GM12874 (cell line): ENCODE measurements at regions not wholly inside any gene's neighbourhood (a gene's known extent, or its start where the extent isn't known, plus 50 kb on each side); places are given as distances from the start of the nearest gene placed in this dataset.

Experiments
- TF ChIP-seq, protein P1 (sequence below): IDR thresholded peaks from 2 replicates; pipeline ENCODE4 v1.5.1; 2011; ENCODE audit warnings: low read depth, mild to moderate bottlenecking, control low read depth, low read length, moderate library complexity; ENCODE audit not compliant: insufficient read depth

DNA sequence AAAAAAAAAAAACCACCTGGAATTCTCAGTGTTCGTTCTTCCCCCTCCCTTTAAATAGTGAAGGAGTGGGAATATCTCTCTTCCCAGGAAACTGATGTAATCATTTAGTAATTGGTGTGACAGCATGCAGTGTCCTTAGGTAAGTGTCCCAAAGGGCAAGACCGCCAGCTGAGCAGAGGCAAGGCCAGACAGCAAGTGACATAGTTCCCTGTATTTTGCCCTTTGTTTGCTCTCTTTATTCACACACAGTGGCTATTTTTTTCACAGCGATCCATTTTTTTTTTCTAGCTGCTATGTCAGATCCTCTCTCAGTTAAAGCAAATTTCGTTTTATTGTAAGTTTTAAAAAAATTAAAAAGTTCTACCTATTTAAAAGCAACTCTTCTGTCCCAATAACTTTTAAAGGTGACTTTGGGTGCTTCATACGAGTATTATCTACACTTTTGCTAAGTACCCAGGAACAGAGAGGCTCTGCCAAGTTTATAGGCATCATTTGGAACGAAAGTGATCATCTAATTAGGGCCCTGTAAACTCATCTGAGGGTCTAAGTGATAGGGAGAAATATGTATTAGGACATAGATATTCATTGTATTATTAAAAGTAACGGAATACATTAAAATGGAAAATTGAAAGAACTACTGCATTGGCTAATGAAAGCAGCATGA is 98.2 kb upstream of the ALDH1A1 start:
- TF ChIP-seq, protein P1, sequence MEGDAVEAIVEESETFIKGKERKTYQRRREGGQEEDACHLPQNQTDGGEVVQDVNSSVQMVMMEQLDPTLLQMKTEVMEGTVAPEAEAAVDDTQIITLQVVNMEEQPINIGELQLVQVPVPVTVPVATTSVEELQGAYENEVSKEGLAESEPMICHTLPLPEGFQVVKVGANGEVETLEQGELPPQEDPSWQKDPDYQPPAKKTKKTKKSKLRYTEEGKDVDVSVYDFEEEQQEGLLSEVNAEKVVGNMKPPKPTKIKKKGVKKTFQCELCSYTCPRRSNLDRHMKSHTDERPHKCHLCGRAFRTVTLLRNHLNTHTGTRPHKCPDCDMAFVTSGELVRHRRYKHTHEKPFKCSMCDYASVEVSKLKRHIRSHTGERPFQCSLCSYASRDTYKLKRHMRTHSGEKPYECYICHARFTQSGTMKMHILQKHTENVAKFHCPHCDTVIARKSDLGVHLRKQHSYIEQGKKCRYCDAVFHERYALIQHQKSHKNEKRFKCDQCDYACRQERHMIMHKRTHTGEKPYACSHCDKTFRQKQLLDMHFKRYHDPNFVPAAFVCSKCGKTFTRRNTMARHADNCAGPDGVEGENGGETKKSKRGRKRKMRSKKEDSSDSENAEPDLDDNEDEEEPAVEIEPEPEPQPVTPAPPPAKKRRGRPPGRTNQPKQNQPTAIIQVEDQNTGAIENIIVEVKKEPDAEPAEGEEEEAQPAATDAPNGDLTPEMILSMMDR, result no peak

DNA sequence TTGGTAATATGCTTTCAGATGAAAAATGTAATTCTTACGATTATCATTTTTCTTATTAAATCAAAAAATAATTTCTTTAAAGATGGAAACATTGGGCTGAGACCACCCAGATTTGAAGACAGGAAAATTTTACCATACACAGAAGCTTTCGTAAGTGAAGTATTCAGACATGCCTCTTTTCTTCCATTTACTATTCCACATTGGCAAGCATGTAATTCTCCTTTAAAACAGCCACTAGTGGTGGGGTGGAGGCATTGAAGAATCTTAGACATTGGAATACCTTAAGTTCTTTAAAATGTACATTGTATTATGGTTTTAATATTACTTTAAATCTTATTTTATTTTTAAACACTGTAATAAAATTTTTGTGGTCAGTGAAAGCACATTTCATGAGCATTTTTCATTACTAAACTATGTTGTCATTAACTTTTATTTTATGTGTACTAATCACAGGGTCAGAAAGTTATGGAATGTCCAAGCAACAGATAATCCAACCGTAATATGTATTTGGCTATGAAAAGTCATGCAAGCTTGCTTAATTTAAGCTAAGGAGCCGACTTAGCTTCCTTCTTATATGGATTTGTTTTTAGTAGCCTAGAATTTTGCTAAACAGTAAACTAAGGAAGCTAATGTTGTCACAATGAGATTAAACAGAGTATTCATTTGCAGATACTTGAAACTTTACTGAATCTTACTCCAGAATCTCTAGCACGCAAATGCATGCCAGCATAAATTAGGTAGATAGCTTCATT is 97.4 kb upstream of the ALDH1A1 start:
- TF ChIP-seq, protein P1, result no peak

DNA sequence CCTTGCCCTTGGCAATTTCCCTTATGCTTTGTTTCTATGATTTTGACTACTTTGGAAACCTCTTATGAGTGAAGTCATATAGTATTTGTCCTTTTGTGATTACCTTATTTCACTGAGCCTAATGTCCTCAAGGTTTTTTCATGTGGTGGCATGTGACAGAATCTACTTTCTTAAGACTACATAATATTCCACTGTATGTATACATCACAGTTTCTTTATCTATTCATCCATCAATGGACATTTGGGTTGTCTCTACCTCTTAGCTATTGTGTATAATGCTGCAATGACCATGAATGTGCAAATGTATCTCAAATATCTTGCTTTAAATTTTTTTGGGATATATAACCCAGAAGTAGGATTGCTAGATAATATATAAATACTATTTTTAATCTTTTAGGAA is 96.4 kb upstream of the ALDH1A1 start:
- TF ChIP-seq, protein P1, result no peak

DNA sequence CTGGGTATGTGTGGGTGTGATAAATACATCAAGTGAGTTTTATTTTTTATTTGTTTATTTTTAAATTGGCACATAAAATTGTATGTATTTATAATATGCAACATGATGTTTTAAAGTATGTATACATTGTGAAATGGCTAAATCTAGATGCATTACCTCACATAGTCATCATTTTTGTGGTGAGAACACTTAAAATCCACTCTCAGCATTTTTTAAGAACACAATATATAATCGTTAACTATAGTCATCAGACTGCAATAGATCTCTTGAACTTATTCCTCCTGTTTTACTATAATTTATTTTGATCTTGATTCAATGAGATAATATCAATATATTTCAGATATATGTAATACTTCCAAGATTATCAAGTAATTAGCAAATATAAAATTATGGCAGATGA is 93.9 kb upstream of the ALDH1A1 start:
- TF ChIP-seq, protein P1, result no peak

DNA sequence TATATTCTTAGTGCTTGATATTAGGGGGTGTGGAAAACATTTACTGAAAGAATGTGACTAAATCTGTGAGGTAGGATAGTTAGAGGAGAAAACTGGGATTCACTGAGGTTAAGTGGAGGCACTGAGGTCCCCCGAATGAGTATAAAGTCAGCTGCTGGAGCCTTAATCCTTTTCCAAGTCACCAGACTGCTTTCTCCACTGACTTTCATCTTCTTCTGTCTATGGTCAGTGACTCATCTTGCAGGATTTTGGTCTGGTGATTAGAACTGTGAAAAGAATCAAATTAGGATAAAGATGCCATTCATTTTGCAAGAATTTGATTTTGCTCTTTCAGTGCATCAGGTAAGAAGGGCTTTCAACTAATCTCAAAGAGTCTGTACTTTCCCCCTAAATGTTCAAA is 89.3 kb upstream of the ALDH1A1 start:
- TF ChIP-seq, protein P1, result no peak

DNA sequence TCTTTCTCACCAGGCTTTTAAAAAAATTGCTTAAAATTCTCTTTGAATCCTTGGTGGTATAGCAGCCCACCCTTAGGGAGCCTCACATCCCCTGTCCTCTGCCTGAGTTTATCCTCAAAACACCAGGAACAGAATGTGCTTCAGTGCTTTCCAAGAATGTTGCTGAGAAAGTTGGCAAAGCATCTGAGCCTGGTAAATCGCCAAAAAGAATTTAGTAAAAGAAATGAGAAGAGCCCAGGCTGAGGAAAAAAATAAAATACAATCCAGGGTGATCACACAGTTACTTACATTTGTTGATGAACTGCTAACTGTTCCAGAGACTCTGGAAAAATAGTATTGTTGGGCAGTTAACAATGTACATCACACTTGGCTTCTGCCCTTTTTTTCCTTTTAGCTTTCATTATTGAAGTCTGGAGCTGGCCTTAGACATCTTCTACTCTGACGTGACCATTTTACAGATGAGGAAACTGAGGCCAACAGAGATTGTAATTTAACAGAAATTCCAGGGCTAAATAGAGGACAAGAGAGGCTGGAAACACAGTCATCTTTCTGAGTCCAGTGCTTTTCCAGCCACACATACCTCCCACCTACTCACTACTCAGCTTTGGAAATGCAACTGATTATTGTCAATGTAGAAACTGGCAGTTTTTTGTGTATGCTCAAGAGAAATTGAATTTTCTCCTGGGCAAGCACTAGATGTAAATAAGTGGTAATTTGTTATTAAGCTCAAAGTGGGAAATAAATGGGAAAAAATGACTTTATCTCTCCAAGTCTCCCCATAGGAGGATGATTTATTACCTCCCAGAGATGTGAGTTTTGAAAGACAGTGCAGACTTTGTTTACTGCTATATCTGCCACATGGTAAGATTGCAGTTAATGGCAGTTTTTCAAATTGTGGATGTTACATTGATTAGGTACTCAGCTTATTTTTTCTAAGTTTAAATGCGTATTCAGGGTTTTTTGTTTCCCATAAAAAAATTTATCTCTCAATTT is 86.7 kb upstream of the ALDH1A1 start:
- TF ChIP-seq, protein P1, result no peak

DNA sequence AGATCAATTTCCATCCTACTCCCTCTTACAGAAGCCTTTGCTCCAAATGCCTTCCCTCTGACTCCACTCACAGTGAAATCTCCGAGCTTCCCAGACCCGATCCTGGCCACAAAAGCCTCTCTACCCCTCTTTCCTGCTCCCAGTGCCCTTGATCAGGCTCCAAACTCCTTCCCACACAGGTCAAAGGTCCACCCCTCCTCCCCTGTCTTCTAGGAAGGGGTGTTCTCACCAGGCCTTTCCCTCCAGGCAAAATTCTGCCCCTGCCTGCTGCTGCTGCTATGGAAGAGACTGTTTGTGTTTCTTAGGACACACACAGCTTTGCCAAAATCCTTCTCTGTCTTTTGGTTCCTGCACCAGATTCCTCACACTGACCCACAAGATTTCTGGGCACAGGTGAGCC is 85.8 kb upstream of the ALDH1A1 start:
- TF ChIP-seq, protein P1, result no peak
